ENCODE measurements at regions not wholly inside any gene's neighbourhood (a gene's known extent, or its start where the extent isn't known, plus 50 kb on each side); places are given as distances from the start of the nearest gene placed in this dataset.

GRCh38 chr4:38567457-38567856, 96.5 kb upstream of the KLF3 start:
- no peak for DNase-seq

GRCh38 chr4:38568768-38569167, 95.2 kb upstream of the KLF3 start:
- DNase-seq, result no peak

GRCh38 chr4:38570647-38571276, 93.2 kb upstream of the KLF3 start:
- DNase-seq, result no peak

GRCh38 chr4:38572793-38573192, 91.2 kb upstream of the KLF3 start:
- DNase-seq, result no peak

GRCh38 chr4:38574559-38575333, 89.3 kb upstream of the KLF3 start:
- no peak for DNase-seq

GRCh38 chr4:38576767-38577166, 87.2 kb upstream of the KLF3 start:
- no peak for DNase-seq

GRCh38 chr4:38577462-38577861, 86.5 kb upstream of the KLF3 start:
- DNase-seq, result no peak

- DNase-seq, result no peak
These were observed 82.4 kb upstream of the KLF3 start for GRCh38 chr4:38581426-38582106.

- DNase-seq, result no peak
These were observed 81.6 kb upstream of the KLF3 start for GRCh38 chr4:38582445-38582844.

- peak; percentile 19 for DNase-seq
These were observed 81.0 kb upstream of the KLF3 start for GRCh38 chr4:38582889-38583470.

GRCh38 chr4:38585871-38586270, 78.1 kb upstream of the KLF3 start:
- no peak for DNase-seq

- no peak for DNase-seq
These were observed 76.9 kb upstream of the KLF3 start for GRCh38 chr4:38587106-38587505.

GRCh38 chr4:38590046-38590445, 74.0 kb upstream of the KLF3 start:
- DNase-seq, result no peak

- DNase-seq, result no peak
These were observed 72.2 kb upstream of the KLF3 start for GRCh38 chr4:38591617-38592337.

- DNase-seq, result no peak
These were observed 65.5 kb upstream of the KLF3 start for GRCh38 chr4:38598489-38598888.

- DNase-seq, result no peak
These were observed 63.4 kb upstream of the KLF3 start for GRCh38 chr4:38600575-38600974.

- DNase-seq, result peak; percentile 76
These were observed 62.6 kb upstream of the KLF3 start for GRCh38 chr4:38601244-38601915.

GRCh38 chr4:38601916-38602291, 62.1 kb upstream of the KLF3 start:
- no peak for DNase-seq

GRCh38 chr4:38603652-38604051, 60.3 kb upstream of the KLF3 start:
- no peak for DNase-seq

GRCh38 chr4:38605181-38605752, 58.7 kb upstream of the KLF3 start:
- DNase-seq, result no peak

GRCh38 chr4:38605753-38606586, 58.0 kb upstream of the KLF3 start:
- no peak for DNase-seq

Measured in fibroblast of upper back skin (primary cell).